ENCODE measurements at regions not wholly inside any gene's neighbourhood (a gene's known extent, or its start where the extent isn't known, plus 50 kb on each side); places are given as distances from the start of the nearest gene placed in this dataset.

- Histone ChIP-seq H3K36me3 (ENCODE audit: control insufficient read depth in 5 of 5, insufficient read depth in 5 of 5, low read length in 5 of 5) (no peaks in the 10 kb centered on the region), H3K27ac (ENCODE audit: low read depth, low read length) (no peak overlapping the region), H3K4me3 (ENCODE audit: low read depth in 1 of 5, low read length in 5 of 5) (no peak overlapping the region), H3K27me3 (ENCODE audit: control insufficient read depth in 5 of 5, insufficient read depth in 4 of 5, low read length in 5 of 5) (no peaks in the 10 kb centered on the region), H3K9ac (ENCODE audit: low read length in 5 of 5) (no peak overlapping the region), H3K4me1 (ENCODE audit: control insufficient read depth in 5 of 5, insufficient read depth in 5 of 5, low read length in 5 of 5) (peaks cover 0 to 19% (median 0%) of the 10 kb centered on the region in 5 donors), H3K9me3 (ENCODE audit: control insufficient read depth in 5 of 5, low read length in 5 of 5) (peaks cover 0 to under 1% (median 0%) of the 10 kb centered on the region in 5 donors)
These were observed 489.8 kb upstream of the GHITM start for GRCh38 chr10:83649471-83649870.

- Histone ChIP-seq H3K4me1 (ENCODE audit: control insufficient read depth in 5 of 5, insufficient read depth in 5 of 5, low read length in 5 of 5) (no peaks in the 10 kb centered on the region), H3K27ac (ENCODE audit: low read depth, low read length) (no peak overlapping the region), H3K9ac (ENCODE audit: low read length in 5 of 5) (no peak overlapping the region), H3K27me3 (ENCODE audit: control insufficient read depth in 5 of 5, insufficient read depth in 4 of 5, low read length in 5 of 5) (no peaks in the 10 kb centered on the region), H3K9me3 (ENCODE audit: control insufficient read depth in 5 of 5, low read length in 5 of 5) (peaks cover 0 to 3% (median 0%) of the 10 kb centered on the region in 5 donors), H3K36me3 (ENCODE audit: control insufficient read depth in 5 of 5, insufficient read depth in 5 of 5, low read length in 5 of 5) (no peaks in the 10 kb centered on the region), H3K4me3 (ENCODE audit: low read depth in 1 of 5, low read length in 5 of 5) (no peak overlapping the region)
These were observed 484.6 kb upstream of the GHITM start for GRCh38 chr10:83654689-83655088.

GRCh38 chr10:83656924-83657323, 482.4 kb upstream of the GHITM start:
- no peaks in the 10 kb centered on the region for H3K4me1 ChIP-seq (ENCODE audit: control insufficient read depth in 5 of 5, insufficient read depth in 5 of 5, low read length in 5 of 5)
- H3K9me3 ChIP-seq (ENCODE audit: control insufficient read depth in 5 of 5, low read length in 5 of 5), result peaks cover 0 to 3% (median 0%) of the 10 kb centered on the region in 5 donors
- H3K27me3 ChIP-seq (ENCODE audit: control insufficient read depth in 5 of 5, insufficient read depth in 4 of 5, low read length in 5 of 5), result no peaks in the 10 kb centered on the region
- H3K27ac ChIP-seq (ENCODE audit: low read depth, low read length), result no peak overlapping the region
- H3K36me3 ChIP-seq (ENCODE audit: control insufficient read depth in 5 of 5, insufficient read depth in 5 of 5, low read length in 5 of 5), result no peaks in the 10 kb centered on the region
- H3K9ac ChIP-seq (ENCODE audit: low read length in 5 of 5), result no peak overlapping the region
- H3K4me3 ChIP-seq (ENCODE audit: low read depth in 1 of 5, low read length in 5 of 5), result no peak overlapping the region

GRCh38 chr10:83657487-83657886, 481.8 kb upstream of the GHITM start:
- Histone ChIP-seq H3K9me3 (ENCODE audit: control insufficient read depth in 5 of 5, low read length in 5 of 5) (peaks cover 0 to 3% (median 0%) of the 10 kb centered on the region in 5 donors), H3K27ac (ENCODE audit: low read depth, low read length) (no peak overlapping the region), H3K4me3 (ENCODE audit: low read depth in 1 of 5, low read length in 5 of 5) (no peak overlapping the region), H3K27me3 (ENCODE audit: control insufficient read depth in 5 of 5, insufficient read depth in 4 of 5, low read length in 5 of 5) (no peaks in the 10 kb centered on the region), H3K9ac (ENCODE audit: low read length in 5 of 5) (no peak overlapping the region), H3K4me1 (ENCODE audit: control insufficient read depth in 5 of 5, insufficient read depth in 5 of 5, low read length in 5 of 5) (no peaks in the 10 kb centered on the region), H3K36me3 (ENCODE audit: control insufficient read depth in 5 of 5, insufficient read depth in 5 of 5, low read length in 5 of 5) (no peaks in the 10 kb centered on the region)

- H3K27me3 ChIP-seq (ENCODE audit: control insufficient read depth in 5 of 5, insufficient read depth in 4 of 5, low read length in 5 of 5), result no peaks in the 10 kb centered on the region
- no peak overlapping the region for H3K4me3 ChIP-seq (ENCODE audit: low read depth in 1 of 5, low read length in 5 of 5)
- no peaks in the 10 kb centered on the region for H3K4me1 ChIP-seq (ENCODE audit: control insufficient read depth in 5 of 5, insufficient read depth in 5 of 5, low read length in 5 of 5)
- H3K9me3 ChIP-seq (ENCODE audit: control insufficient read depth in 5 of 5, low read length in 5 of 5), result no peaks in the 10 kb centered on the region
- H3K36me3 ChIP-seq (ENCODE audit: control insufficient read depth in 5 of 5, insufficient read depth in 5 of 5, low read length in 5 of 5), result no peaks in the 10 kb centered on the region
- no peak overlapping the region for H3K27ac ChIP-seq (ENCODE audit: low read depth, low read length)
- no peak overlapping the region for H3K9ac ChIP-seq (ENCODE audit: low read length in 5 of 5)
These were observed 475.4 kb upstream of the GHITM start for GRCh38 chr10:83663918-83664317.

- no peak overlapping the region for H3K27ac ChIP-seq (ENCODE audit: low read depth, low read length)
- H3K4me1 ChIP-seq (ENCODE audit: control insufficient read depth in 5 of 5, insufficient read depth in 5 of 5, low read length in 5 of 5), result no peaks in the 10 kb centered on the region
- no peaks in the 10 kb centered on the region for H3K36me3 ChIP-seq (ENCODE audit: control insufficient read depth in 5 of 5, insufficient read depth in 5 of 5, low read length in 5 of 5)
- no peaks in the 10 kb centered on the region for H3K9me3 ChIP-seq (ENCODE audit: control insufficient read depth in 5 of 5, low read length in 5 of 5)
- H3K4me3 ChIP-seq (ENCODE audit: low read depth in 1 of 5, low read length in 5 of 5), result no peak overlapping the region
- H3K27me3 ChIP-seq (ENCODE audit: control insufficient read depth in 5 of 5, insufficient read depth in 4 of 5, low read length in 5 of 5), result no peaks in the 10 kb centered on the region
- no peak overlapping the region for H3K9ac ChIP-seq (ENCODE audit: low read length in 5 of 5)
These were observed 472.5 kb upstream of the GHITM start for GRCh38 chr10:83666762-83667161.

GRCh38 chr10:83667594-83667993, 471.7 kb upstream of the GHITM start:
- H3K9me3 ChIP-seq (ENCODE audit: control insufficient read depth in 5 of 5, low read length in 5 of 5), result no peaks in the 10 kb centered on the region
- H3K36me3 ChIP-seq (ENCODE audit: control insufficient read depth in 5 of 5, insufficient read depth in 5 of 5, low read length in 5 of 5), result no peaks in the 10 kb centered on the region
- H3K9ac ChIP-seq (ENCODE audit: low read length in 5 of 5), result no peak overlapping the region
- H3K4me1 ChIP-seq (ENCODE audit: control insufficient read depth in 5 of 5, insufficient read depth in 5 of 5, low read length in 5 of 5), result no peaks in the 10 kb centered on the region
- H3K27ac ChIP-seq (ENCODE audit: low read depth, low read length), result no peak overlapping the region
- no peak overlapping the region for H3K4me3 ChIP-seq (ENCODE audit: low read depth in 1 of 5, low read length in 5 of 5)
- H3K27me3 ChIP-seq (ENCODE audit: control insufficient read depth in 5 of 5, insufficient read depth in 4 of 5, low read length in 5 of 5), result no peaks in the 10 kb centered on the region

- Histone ChIP-seq H3K27ac (ENCODE audit: low read depth, low read length) (no peak overlapping the region), H3K9ac (ENCODE audit: low read length in 5 of 5) (no peak overlapping the region), H3K9me3 (ENCODE audit: control insufficient read depth in 5 of 5, low read length in 5 of 5) (no peaks in the 10 kb centered on the region), H3K36me3 (ENCODE audit: control insufficient read depth in 5 of 5, insufficient read depth in 5 of 5, low read length in 5 of 5) (no peaks in the 10 kb centered on the region), H3K27me3 (ENCODE audit: control insufficient read depth in 5 of 5, insufficient read depth in 4 of 5, low read length in 5 of 5) (no peaks in the 10 kb centered on the region), H3K4me3 (ENCODE audit: low read depth in 1 of 5, low read length in 5 of 5) (no peak overlapping the region), H3K4me1 (ENCODE audit: control insufficient read depth in 5 of 5, insufficient read depth in 5 of 5, low read length in 5 of 5) (no peaks in the 10 kb centered on the region)
These were observed 466.0 kb upstream of the GHITM start for GRCh38 chr10:83673316-83673715.

GRCh38 chr10:83677795-83678194, 461.5 kb upstream of the GHITM start:
- no peak overlapping the region for H3K27ac ChIP-seq (ENCODE audit: low read depth, low read length)

GRCh38 chr10:83678850-83679249, 460.5 kb upstream of the GHITM start:
- H3K4me3 ChIP-seq (ENCODE audit: low read depth in 1 of 5, low read length in 5 of 5), result no peak overlapping the region
- no peaks in the 10 kb centered on the region for H3K36me3 ChIP-seq (ENCODE audit: control insufficient read depth in 5 of 5, insufficient read depth in 5 of 5, low read length in 5 of 5)
- H3K4me1 ChIP-seq (ENCODE audit: control insufficient read depth in 5 of 5, insufficient read depth in 5 of 5, low read length in 5 of 5), result no peaks in the 10 kb centered on the region
- no peaks in the 10 kb centered on the region for H3K9me3 ChIP-seq (ENCODE audit: control insufficient read depth in 5 of 5, low read length in 5 of 5)
- no peak overlapping the region for H3K27ac ChIP-seq (ENCODE audit: low read depth, low read length)
- H3K27me3 ChIP-seq (ENCODE audit: control insufficient read depth in 5 of 5, insufficient read depth in 4 of 5, low read length in 5 of 5), result no peaks in the 10 kb centered on the region
- H3K9ac ChIP-seq (ENCODE audit: low read length in 5 of 5), result no peak overlapping the region

More at GRCh38 chr10:83677795-83678194, 461.5 kb upstream of the GHITM start:
- H3K9ac ChIP-seq (ENCODE audit: low read length in 5 of 5), result no peak overlapping the region
- no peaks in the 10 kb centered on the region for H3K4me1 ChIP-seq (ENCODE audit: control insufficient read depth in 5 of 5, insufficient read depth in 5 of 5, low read length in 5 of 5)
- no peaks in the 10 kb centered on the region for H3K36me3 ChIP-seq (ENCODE audit: control insufficient read depth in 5 of 5, insufficient read depth in 5 of 5, low read length in 5 of 5)
- no peaks in the 10 kb centered on the region for H3K27me3 ChIP-seq (ENCODE audit: control insufficient read depth in 5 of 5, insufficient read depth in 4 of 5, low read length in 5 of 5)
- H3K4me3 ChIP-seq (ENCODE audit: low read depth in 1 of 5, low read length in 5 of 5), result no peak overlapping the region
- no peaks in the 10 kb centered on the region for H3K9me3 ChIP-seq (ENCODE audit: control insufficient read depth in 5 of 5, low read length in 5 of 5)

GRCh38 chr10:83680470-83680891, 458.8 kb upstream of the GHITM start:
- Histone ChIP-seq H3K36me3 (ENCODE audit: control insufficient read depth in 5 of 5, insufficient read depth in 5 of 5, low read length in 5 of 5) (no peaks in the 10 kb centered on the region), H3K27ac (ENCODE audit: low read depth, low read length) (no peak overlapping the region), H3K4me3 (ENCODE audit: low read depth in 1 of 5, low read length in 5 of 5) (no peak overlapping the region), H3K27me3 (ENCODE audit: control insufficient read depth in 5 of 5, insufficient read depth in 4 of 5, low read length in 5 of 5) (no peaks in the 10 kb centered on the region), H3K4me1 (ENCODE audit: control insufficient read depth in 5 of 5, insufficient read depth in 5 of 5, low read length in 5 of 5) (no peaks in the 10 kb centered on the region), H3K9me3 (ENCODE audit: control insufficient read depth in 5 of 5, low read length in 5 of 5) (no peaks in the 10 kb centered on the region), H3K9ac (ENCODE audit: low read length in 5 of 5) (no peak overlapping the region)

All from subcutaneous abdominal adipose tissue (tissue), 5 donors.